HepG2 (cell line): ENCODE measurements at regions not wholly inside any gene's neighbourhood (a gene's known extent, or its start where the extent isn't known, plus 50 kb on each side); places are given as distances from the start of the nearest gene placed in this dataset.

ENCODE experiments used
- ATAC-seq: fragments of 200-7000 bp; cut with Tn5 transposase; 3 replicates; pipeline ENCODE4 v1.9.1; 2020; ENCODE audit warnings: mild to moderate bottlenecking, moderate library complexity
- BruUV-seq: library from RNA; stranded (reverse); fragments of 400-500 nt; replicated peaks from 2 replicates; lab custom pipeline; 2021; lab: Mats Ljungman, UMichigan
- CTCF ChIA-PET: fragments of 300-600 bp; formaldehyde crosslinking; extraction: SDS; loops from one replicate; lab custom pipeline; 2021; ENCODE audit warnings: low total read pairs, inconsistent platforms, low intra/inter-chr PET ratio; lab: Yijun Ruan, JAX
- POLR2A ChIA-PET: fragments of 350-600 bp; sonication (Branson Sonifier 250); formaldehyde crosslinking; loops from one replicate; lab custom pipeline; 2020; ENCODE audit warnings: antibody characterized with exemption, inconsistent platforms; lab: Yijun Ruan, JAX
- DNase-seq: peaks from one replicate; pipeline ENCODE4 v3.0.0-alpha.2; 2015; ENCODE audit warnings: low spot score
- FAIRE-seq: peaks from 3 replicates; lab custom pipeline; 2011; peaks lifted over from hg19 to GRCh38; lab: Jason Lieb, UNC
- H2AFZ ChIP-seq: one replicate; pipeline ENCODE4 v1.6.1; 2011; ENCODE audit warnings: low read length, inconsistent platforms
- H3K27ac ChIP-seq: fragments of 300-600 bp; 3 replicates; pipeline ENCODE4 v1.8.0; 2011; ENCODE audit warnings: mixed run types, mild to moderate bottlenecking, mixed read lengths, low read length, inconsistent platforms; ENCODE audit not compliant: insufficient read depth; ENCODE audit errors: extremely low read length
- H3K27me3 ChIP-seq, 2 experiments: fragments of 200-600 bp in 1 of 2; 2 replicates in 1 of 2; 3 replicates in 1 of 2; pipeline versions ENCODE4 v1.6.0 to v1.8.0; 2011; ENCODE audit warnings: low read length in 2 of 2, mild to moderate bottlenecking in 2 of 2, moderate library complexity in 2 of 2, inconsistent platforms in 1 of 2; ENCODE audit not compliant: insufficient read depth in 2 of 2, control insufficient read depth in 1 of 2
- H3K36me3 ChIP-seq, 2 experiments: fragments of 200-600 bp in 1 of 2; replicated peaks in 1 of 2; 2 replicates in 1 of 2; 3 replicates in 1 of 2; pipeline versions ENCODE4 v1.5.1 to v1.8.0; 2011; ENCODE audit warnings: low read length in 2 of 2, inconsistent platforms in 1 of 2; ENCODE audit not compliant: insufficient read depth in 2 of 2, control insufficient read depth in 1 of 2
- H3K4me1 ChIP-seq: 2 replicates; pipeline ENCODE4 v1.5.1; 2012; ENCODE audit warnings: low read length, inconsistent platforms; ENCODE audit not compliant: insufficient read depth
- H3K4me2 ChIP-seq: 2 replicates; pipeline ENCODE4 v1.6.0; 2011; ENCODE audit warnings: low read depth, low read length, inconsistent platforms
- H3K4me3 ChIP-seq, 3 experiments: fragments of 200-600 bp in 1 of 3; sonication (generic), shearing (Covaris generic) in 1 of 3; replicated peaks in 1 of 3; 2 replicates each; pipeline ENCODE4 v1.5.1; 2011 to 2016; ENCODE audit warnings: low read length in 3 of 3, inconsistent platforms in 2 of 3, low read depth in 2 of 3, mild to moderate bottlenecking in 2 of 3, control low read depth in 1 of 3, mixed read lengths in 1 of 3; ENCODE audit not compliant: insufficient read depth in 1 of 3
- H3K79me2 ChIP-seq: one replicate; pipeline ENCODE4 v1.6.1; 2011; ENCODE audit warnings: low read length, inconsistent platforms; ENCODE audit not compliant: insufficient read depth
- H3K9ac ChIP-seq: 2 replicates; pipeline ENCODE4 v1.6.0; 2011; ENCODE audit warnings: mild to moderate bottlenecking, low read depth, low read length, inconsistent platforms; ENCODE audit not compliant: insufficient read depth
- H3K9me3 ChIP-seq: 2 replicates; pipeline ENCODE4 v1.5.1; 2012; ENCODE audit warnings: mild to moderate bottlenecking, low read length
- H4K20me1 ChIP-seq: 2 replicates; pipeline ENCODE4 v1.6.0; 2011; ENCODE audit warnings: inconsistent platforms, mild to moderate bottlenecking, low read length, moderate library complexity; ENCODE audit not compliant: insufficient read depth
- ATF7 ChIP-seq, 2 experiments: fragments of 450-650 bp in 1 of 2; sonication (generic) in 1 of 2; formaldehyde crosslinking in 1 of 2; IDR thresholded peaks; 2 replicates each; pipeline versions ENCODE4 v1.4.0 to v1.6.1; 2016 to 2020; ENCODE audit warnings: antibody characterized with exemption in 1 of 2, mild to moderate bottlenecking in 1 of 2, missing genetic modification reagents in 1 of 2
- FOXA3 ChIP-seq: IDR thresholded peaks from 2 replicates; pipeline ENCODE4 v1.6.1; 2016; ENCODE audit warnings: missing genetic modification reagents, missing compliant biosample characterization
- NBN ChIP-seq: fragments of 450-650 bp; conservative IDR thresholded peaks from 2 replicates; pipeline ENCODE4 v1.6.1; 2017
- RELA ChIP-seq: sonication (generic); formaldehyde crosslinking; IDR thresholded peaks from 2 replicates; pipeline ENCODE4 v1.4.0; 2020; ENCODE audit warnings: missing genetic modification reagents
- ZNF234 ChIP-seq: sonication (generic); formaldehyde crosslinking; conservative IDR thresholded peaks from 2 replicates; pipeline ENCODE4 v1.5.1; 2020; ENCODE audit warnings: mild to moderate bottlenecking, missing genetic modification reagents
- ZSCAN29 ChIP-seq: sonication (generic); formaldehyde crosslinking; conservative IDR thresholded peaks from 2 replicates; pipeline ENCODE4 v1.4.0; 2020; ENCODE audit warnings: mild to moderate bottlenecking, missing genetic modification reagents
- WGBS: methylation state at CpG from one replicate; pipeline ENCODE4 v1.1.6; 2017; ENCODE audit warnings: low lambda C conversion rate; 5-methylcytosine and 5-hydroxymethylcytosine counted together
- in situ Hi-C: cut with HindIII; loops from 2 replicates; pipeline ENCODE4 v1.10.0; 2017; ENCODE audit warnings: low pct_unique_long_range_greater_than_20kb; ENCODE audit not compliant: extremely low pct_ligation_motif_present
- intact Hi-C: fragments of 100-400 bp; cut with micrococcal nuclease; formaldehyde crosslinking; loops from one replicate; pipeline ENCODE4 v1.10.0; 2022; ENCODE audit not compliant: unreplicated experiment

GRCh38 chr12:27388650-27389049, 56.0 kb downstream of the BMAL2 start:
- intact Hi-C loops: no loop called here
- DNase-seq: no peak
- BruUV-seq: no TSS peak
- no peak for FAIRE-seq
- WGBS: 97% methylated on average over 1 of the region's 1 CpG
- POLR2A ChIA-PET: no interaction called here
- Histone ChIP-seq H3K4me3 (no peak overlapping the region), H3K36me3 (peaks cover 0 to 15% of the 10 kb centered on the region in 2 experiments; a peak in 1 of 5 replicates), H3K27me3 (no peaks in the 10 kb centered on the region), H2AFZ (no peak overlapping the region), H4K20me1 (no peaks in the 10 kb centered on the region), H3K9me3 (no peaks in the 10 kb centered on the region), H3K9ac (no peak overlapping the region), H3K79me2 (no peaks in the 10 kb centered on the region), H3K4me1 (no peaks in the 10 kb centered on the region), H3K27ac (no peak overlapping the region), H3K4me2 (no peak overlapping the region)
- in situ Hi-C loops: no loop called here
- CTCF ChIA-PET: no interaction called here
- ATAC-seq: no peak
- TF ChIP-seq ATF7 (IDR thresholded peaks at IDR 0.05) (peak; percentile 60; the same call in 1 of the 2 replicates), ATF7 (CRISPR knock-in tag; IDR thresholded peaks at IDR 0.05) (no peak), FOXA3 (no peak)

DNA sequence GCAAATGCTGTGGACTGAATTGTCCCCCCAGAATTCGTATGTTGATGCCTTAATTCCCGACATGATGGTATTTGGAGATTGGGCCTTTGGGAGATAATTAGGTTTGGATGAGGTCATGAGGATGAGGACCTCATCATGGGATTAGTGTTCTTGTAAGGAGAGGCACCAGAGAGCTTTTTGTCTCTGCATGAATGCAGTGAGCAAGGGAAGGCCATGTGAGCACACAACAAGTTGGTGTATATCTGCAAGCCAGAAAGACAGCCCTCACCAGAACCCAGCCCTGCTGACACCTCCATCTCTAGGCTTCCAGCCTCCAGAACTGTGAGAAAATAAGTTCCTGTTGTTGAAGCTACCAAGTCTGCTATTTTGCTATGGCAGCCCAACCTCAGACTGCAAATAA, 51.9 kb upstream of the SMCO2 start:
- ATAC-seq (no peak), DNase-seq (no peak), FAIRE-seq (no peak)
- no peaks in the 10 kb centered on the region for H3K4me1 ChIP-seq
- POLR2A ChIA-PET: no interaction called here
- H3K9me3 ChIP-seq: no peaks in the 10 kb centered on the region
- intact Hi-C loops: no loop called here
- no peak overlapping the region for H3K27ac ChIP-seq
- TF ChIP-seq ZSCAN29 (CRISPR knock-in tag): no peak
- no peak for TF ChIP-seq ZNF234
- TF ChIP-seq RELA (CRISPR knock-in tag): no peak
- no peak for TF ChIP-seq NBN
- H3K27me3 ChIP-seq: no peaks in the 10 kb centered on the region
- H2AFZ ChIP-seq: no peak overlapping the region
- no peak overlapping the region for H3K9ac ChIP-seq
- in situ Hi-C loops: no loop called here
- H3K4me3 ChIP-seq: no peak overlapping the region
- no peaks in the 10 kb centered on the region for H4K20me1 ChIP-seq
- 98% methylated on average over 2 of the region's 2 CpGs for WGBS
- CTCF ChIA-PET: no interaction called here
- 0 out of 5 replicates have a peak, but pooled peaks cover 0 to 5% of the 10 kb centered on the region in 2 experiments for H3K36me3 ChIP-seq
- BruUV-seq: no TSS peak
- H3K4me2 ChIP-seq: no peak overlapping the region
- H3K79me2 ChIP-seq: no peaks in the 10 kb centered on the region
